ENCODE measurements at regions not wholly inside any gene's neighbourhood (a gene's known extent, or its start where the extent isn't known, plus 50 kb on each side); places are given as distances from the start of the nearest gene placed in this dataset.
"Not testable (repeated sequence)": the region's sequence is repeated elsewhere in the genome, so short reads cannot be mapped to it uniquely, and the experiment has no call there.

DNA sequence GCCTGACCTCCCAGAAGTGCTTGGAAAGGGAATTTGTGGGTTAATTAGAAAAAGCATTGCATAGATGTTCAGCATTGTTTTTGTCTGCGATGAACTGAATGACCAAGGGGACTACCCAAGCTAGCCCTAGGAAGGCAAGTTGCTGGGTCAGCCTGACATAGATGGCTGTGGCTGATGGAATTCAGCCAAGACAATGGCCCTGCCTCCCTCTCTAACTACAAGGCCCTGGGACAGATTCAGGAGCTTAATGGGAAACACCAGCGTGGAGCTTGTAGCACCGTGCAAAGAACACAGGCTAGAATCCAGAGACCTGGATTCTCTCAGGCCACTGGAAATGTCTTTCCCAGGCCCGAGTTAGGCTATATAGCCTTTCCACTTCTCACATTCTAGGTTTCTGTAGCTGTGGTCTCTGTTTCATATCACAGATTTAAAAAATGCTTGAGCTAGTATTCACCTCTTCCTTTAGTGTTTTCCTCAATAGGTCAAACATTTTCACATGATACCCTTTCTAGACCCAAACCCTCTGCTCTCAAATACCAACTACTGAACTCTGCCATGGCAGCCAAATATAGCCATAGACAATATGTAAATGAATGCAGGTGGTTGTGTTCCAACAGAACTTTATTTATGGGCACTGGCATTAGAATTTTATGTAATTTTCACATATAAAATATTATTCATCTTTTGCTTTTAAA, 294.3 kb upstream of the MEX3C start:
- intact Hi-C loops (cut with DNase I; ENCODE audit: low total_unique reads), result no loop called here
- Histone ChIP-seq H3K9me3 (no peaks in the 10 kb centered on the region), H3K4me1 (no peaks in the 10 kb centered on the region), H3K36me3 (no peaks in the 10 kb centered on the region), H3K27me3 (no peaks in the 10 kb centered on the region), H3K27ac (no peak overlapping the region), H3K4me3 (no peak overlapping the region)
- 72 to 95% (median 81%) methylated on average over 4 of the region's 4 CpGs for WGBS, 5 donors
- TF ChIP-seq POLR2A (IDR thresholded peaks at IDR 0.05), result no peak
- TF ChIP-seq, protein P1, sequence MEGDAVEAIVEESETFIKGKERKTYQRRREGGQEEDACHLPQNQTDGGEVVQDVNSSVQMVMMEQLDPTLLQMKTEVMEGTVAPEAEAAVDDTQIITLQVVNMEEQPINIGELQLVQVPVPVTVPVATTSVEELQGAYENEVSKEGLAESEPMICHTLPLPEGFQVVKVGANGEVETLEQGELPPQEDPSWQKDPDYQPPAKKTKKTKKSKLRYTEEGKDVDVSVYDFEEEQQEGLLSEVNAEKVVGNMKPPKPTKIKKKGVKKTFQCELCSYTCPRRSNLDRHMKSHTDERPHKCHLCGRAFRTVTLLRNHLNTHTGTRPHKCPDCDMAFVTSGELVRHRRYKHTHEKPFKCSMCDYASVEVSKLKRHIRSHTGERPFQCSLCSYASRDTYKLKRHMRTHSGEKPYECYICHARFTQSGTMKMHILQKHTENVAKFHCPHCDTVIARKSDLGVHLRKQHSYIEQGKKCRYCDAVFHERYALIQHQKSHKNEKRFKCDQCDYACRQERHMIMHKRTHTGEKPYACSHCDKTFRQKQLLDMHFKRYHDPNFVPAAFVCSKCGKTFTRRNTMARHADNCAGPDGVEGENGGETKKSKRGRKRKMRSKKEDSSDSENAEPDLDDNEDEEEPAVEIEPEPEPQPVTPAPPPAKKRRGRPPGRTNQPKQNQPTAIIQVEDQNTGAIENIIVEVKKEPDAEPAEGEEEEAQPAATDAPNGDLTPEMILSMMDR (IDR thresholded peaks at IDR 0.05), result no peak
- TF ChIP-seq EP300 (IDR thresholded peaks at IDR 0.05), result no peak
- no peak for TF ChIP-seq POLR2AphosphoS5 (IDR thresholded peaks at IDR 0.05)
- DNase-seq, result no peak

DNA sequence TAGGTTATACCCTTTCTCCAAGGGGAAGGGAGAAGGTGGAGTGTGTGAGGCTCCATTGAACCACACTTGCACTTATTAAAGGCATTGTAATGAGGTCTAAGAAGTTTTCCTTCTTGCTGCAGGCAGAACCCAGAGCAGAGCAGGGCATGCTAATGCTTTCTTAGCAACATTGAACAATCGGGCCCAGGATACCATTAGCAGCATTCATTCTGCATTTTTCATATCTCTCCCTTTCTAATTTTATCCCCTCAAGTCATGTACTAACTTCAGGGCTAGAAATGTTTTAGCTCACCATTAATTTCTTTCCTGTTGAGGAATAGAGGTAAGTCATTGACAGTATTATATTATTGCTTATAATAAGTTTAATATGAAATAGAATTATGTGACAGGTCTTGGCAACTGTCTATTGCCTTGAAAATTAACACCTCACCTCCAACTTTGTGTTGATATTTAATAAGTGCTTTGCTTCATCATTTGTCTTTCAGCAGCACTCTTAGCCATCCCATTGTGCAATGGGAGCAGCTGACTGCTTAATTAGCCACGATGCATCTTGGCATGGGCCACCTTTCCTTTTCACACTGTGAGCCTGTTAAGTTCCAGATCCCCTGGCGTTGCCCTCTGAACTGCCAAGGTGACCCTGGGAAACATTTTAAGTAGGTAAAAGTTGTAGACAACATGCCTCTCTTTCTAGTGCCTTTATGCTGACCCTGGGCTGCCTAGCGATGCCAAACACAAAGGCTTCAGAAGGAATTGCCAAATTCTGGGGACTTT, 300.8 kb upstream of the MEX3C start:
- Histone ChIP-seq H3K27ac (no peak overlapping the region), H3K4me3 (no peak overlapping the region), H3K4me1 (no peaks in the 10 kb centered on the region), H3K36me3 (no peaks in the 10 kb centered on the region), H3K27me3 (peaks cover 0 to 7% (median 0%) of the 10 kb centered on the region in 3 donors), H3K9me3 (no peaks in the 10 kb centered on the region)
- DNase-seq, result no peak
- 56 to 81% (median 77%) methylated on average over 4 of the region's 4 CpGs for WGBS, 5 donors
- intact Hi-C loops (cut with DNase I; ENCODE audit: low total_unique reads), result no loop called here
- TF ChIP-seq POLR2A (IDR thresholded peaks at IDR 0.05) (no peak), EP300 (IDR thresholded peaks at IDR 0.05) (no peak), POLR2AphosphoS5 (IDR thresholded peaks at IDR 0.05) (no peak)
- TF ChIP-seq, protein P1 (IDR thresholded peaks at IDR 0.05), result no peak

DNA sequence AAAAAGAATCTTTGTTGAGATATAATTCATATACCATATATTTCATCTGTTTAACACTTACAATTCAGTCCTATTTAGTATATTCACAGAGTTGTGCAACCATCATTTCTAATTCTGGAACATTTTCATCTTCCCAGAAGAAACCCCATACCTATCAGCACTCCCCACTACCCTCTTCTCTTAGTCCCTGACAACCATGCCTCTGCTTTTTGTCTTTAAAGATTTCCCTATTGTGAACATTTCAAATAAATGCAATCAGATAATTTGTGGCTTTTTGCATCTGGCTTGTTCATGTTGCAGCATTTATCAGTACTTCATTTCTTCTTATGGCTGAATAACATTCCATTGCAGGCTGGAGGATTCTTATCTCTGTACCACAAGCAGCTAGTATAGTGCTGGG, 305.9 kb upstream of the MEX3C start:
- no peak overlapping the region for H3K4me3 ChIP-seq
- H3K4me1 ChIP-seq, result no peaks in the 10 kb centered on the region
- H3K36me3 ChIP-seq, result no peaks in the 10 kb centered on the region
- H3K27me3 ChIP-seq, result peaks cover 0 to 7% (median 0%) of the 10 kb centered on the region in 3 donors
- no peak for DNase-seq
- no peak overlapping the region for H3K27ac ChIP-seq
- peaks cover 0 to 14% (median 8%) of the 10 kb centered on the region in 4 donors for H3K9me3 ChIP-seq
- intact Hi-C loops (cut with DNase I; ENCODE audit: low total_unique reads), result no loop called here
- TF ChIP-seq EP300 (IDR thresholded peaks at IDR 0.05) (no peak), POLR2AphosphoS5 (IDR thresholded peaks at IDR 0.05) (no peak), POLR2A (IDR thresholded peaks at IDR 0.05) (no peak)
- TF ChIP-seq, protein P1 (IDR thresholded peaks at IDR 0.05), result no peak

DNA sequence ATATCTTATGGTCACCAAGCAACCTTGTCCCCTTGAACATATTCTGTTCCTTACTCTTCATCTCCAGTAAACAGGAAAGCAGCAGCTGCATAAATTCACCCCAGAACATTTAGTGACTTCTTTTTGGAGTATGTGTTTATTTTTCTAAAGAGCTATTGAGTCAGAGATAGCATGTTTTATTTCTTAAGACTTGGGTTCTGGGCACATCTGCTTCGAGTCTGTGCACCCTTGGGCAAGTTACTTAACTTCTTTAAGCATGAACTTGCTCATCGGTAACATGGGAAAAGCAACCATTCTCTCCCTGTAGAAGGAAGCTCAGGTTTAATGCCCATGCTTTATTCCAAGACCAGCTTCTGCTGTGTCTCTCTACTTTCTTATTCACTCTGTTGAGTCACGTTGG, 309.3 kb upstream of the MEX3C start:
- Histone ChIP-seq H3K9me3 (peaks cover 0 to 28% (median 18%) of the 10 kb centered on the region in 4 donors), H3K4me1 (no peaks in the 10 kb centered on the region), H3K4me3 (no peak overlapping the region), H3K36me3 (no peaks in the 10 kb centered on the region), H3K27me3 (no peaks in the 10 kb centered on the region), H3K27ac (no peak overlapping the region)
- 76 to 81% (median 79%) methylated on average over 3 of the region's 3 CpGs for WGBS, 5 donors
- no peak for TF ChIP-seq POLR2AphosphoS5 (IDR thresholded peaks at IDR 0.05)
- no peak for TF ChIP-seq POLR2A (IDR thresholded peaks at IDR 0.05)
- TF ChIP-seq, protein P1 (IDR thresholded peaks at IDR 0.05), result no peak
- TF ChIP-seq EP300 (IDR thresholded peaks at IDR 0.05), result no peak
- DNase-seq, result no peak
- intact Hi-C loops (cut with DNase I; ENCODE audit: low total_unique reads), result no loop called here

DNA sequence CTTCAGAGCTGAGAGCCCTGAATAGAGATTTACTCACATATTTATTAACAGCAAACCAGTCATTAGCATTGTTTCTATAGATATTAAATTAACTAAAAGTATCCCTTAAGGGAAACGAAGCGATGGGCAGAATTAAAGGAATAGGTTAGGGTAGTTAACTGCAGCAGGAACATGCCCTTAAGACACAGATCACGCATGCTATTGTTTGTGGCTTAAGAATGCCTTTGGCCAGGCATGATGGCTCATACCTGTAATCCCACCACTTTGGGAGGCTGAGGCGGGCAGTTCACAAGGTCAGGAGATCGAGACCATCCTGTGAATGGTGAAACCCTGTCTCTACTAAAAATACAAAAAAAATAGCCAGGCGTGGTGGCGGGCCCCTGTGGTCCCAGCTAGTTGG, 310.9 kb upstream of the MEX3C start:
- H3K4me3 ChIP-seq; H3K27me3 ChIP-seq; intact Hi-C loops (cut with DNase I; ENCODE audit: low total_unique reads); DNase-seq; H3K36me3 ChIP-seq; H3K4me1 ChIP-seq; H3K27ac ChIP-seq: not testable (repeated sequence)
- peaks cover 0 to 28% (median 18%) of the 10 kb centered on the region in 4 donors for H3K9me3 ChIP-seq
- 88 to 94% (median 92%) methylated on average over 7 of the region's 7 CpGs for WGBS, 5 donors

Data from stomach (tissue), 8 donors.